GM21390 (cell line): ENCODE measurements at regions not wholly inside any gene's neighbourhood (a gene's known extent, or its start where the extent isn't known, plus 50 kb on each side); places are given as distances from the start of the nearest gene placed in this dataset.

Experiments
- ATAC-seq: cut with Tn5 transposase; IDR thresholded peaks from one replicate; pipeline ENCODE4 v1.9.1; 2021; ENCODE audit not compliant: unreplicated experiment

DNA sequence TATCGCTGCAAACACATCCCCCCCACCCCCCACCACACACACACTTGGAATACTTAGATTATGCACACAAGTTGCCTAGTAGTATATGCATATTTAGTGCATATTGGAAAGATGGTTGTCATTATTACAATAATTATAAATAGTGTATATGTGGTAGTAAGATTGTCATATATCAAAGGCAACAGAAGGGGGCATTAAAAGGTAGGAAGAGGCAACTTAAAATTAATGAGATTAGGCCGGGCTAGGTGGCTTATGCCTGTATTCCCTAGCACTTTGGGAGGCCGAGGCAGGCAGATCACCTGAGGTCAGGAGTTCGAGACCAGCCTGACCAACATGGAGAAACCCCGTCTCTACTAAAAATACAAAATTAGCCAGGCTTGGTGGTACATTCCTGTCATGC lies 52.1 kb downstream of the GSC start:
- no peak for ATAC-seq

DNA sequence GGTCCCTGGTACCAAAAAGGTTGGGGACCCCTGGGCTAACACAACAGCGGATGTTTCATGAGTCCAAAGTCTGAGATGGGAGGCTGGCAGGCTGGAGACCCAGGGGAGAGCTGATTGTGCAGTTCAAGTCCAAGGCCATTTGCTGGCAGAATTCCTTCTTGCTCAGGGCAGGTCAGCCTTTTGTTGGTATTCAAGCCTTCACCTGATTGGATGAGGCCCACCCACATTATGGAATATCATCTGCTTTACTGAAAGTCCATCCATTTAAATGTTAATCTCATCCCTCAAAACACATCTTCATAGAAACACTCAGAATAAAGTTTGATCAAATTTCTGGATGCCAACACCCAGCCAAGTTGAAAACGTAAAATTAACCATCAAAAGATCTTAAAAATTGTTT lies 52.9 kb downstream of the GSC start:
- no peak for ATAC-seq

DNA sequence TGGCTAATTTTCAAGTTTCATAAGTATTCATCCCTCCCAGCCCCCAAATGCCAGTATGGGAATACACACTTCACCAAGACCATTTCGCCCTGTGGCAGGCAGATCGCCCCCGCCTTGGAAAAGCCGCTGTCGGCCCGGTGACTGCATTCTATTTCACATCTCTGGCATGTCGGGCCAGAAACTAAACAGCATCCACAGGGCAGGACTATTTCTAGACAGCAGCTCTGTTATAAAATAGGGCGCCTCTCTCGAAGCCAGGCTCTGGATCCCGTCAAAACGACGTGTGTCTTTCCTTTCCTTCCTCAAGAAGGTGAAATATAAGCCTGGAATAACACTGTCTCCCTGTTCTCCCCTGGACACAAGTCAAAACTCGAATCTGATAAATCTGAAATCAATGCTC lies 56.8 kb downstream of the GSC start:
- no peak for ATAC-seq

DNA sequence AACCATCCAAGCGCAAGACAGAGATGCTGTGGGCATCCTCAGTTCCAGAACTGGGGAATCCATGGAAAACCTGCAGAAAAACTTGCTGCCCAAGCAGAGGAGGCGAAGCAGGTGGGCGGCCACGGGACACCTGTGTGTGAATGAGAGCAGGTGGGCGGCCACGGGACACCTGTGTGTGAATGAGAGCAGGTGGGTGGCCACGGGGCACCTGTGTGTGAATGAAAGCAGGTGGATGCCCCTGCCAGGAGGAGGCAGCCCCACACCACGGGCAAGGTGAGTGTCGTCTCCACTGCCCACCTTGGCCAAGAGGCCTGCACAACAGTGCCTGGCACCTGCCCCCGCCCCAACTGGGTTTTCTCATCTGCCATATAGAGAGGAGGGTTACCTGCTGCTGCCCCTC lies 59.2 kb downstream of the GSC start:
- no peak for ATAC-seq

DNA sequence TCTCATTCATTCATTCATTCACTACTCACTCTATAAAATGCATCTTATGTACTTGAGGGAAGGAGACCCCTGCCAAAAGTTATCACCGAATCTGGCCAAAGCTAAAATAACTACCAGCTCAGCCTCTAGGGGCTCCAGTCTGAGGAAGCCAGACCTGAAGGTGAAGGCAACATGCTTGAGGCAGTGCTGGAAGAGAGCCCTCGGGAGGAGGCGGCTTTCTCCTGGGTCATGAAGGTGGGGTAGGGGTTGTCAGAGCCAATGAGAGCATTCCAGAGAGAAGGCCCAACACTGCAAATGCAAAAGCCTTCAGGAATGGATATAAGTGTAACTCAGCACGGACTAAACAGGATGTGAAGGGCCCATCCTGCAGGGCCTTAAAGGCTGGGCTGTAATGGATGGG lies 62.4 kb downstream of the GSC start:
- no peak for ATAC-seq

DNA sequence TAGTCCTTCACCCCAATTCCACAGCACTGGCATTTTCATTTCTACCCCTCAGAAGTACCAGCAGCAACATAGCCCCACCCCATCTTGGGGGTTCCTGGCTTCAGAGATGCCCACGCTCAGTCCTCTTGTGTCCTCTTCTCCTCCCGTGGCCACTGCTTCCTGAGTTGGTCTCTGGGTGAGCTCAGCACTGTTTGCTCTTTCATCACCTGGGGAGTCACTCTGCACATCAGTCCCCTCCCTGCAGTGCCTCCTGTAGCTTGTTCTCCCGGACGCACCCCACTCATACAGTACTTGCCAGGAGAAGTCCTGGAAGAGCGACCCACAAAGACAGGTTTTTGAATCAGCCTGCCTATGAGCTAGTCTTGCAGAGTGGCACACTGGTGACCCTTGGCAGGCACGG lies 63.8 kb downstream of the GSC start:
- ATAC-seq, result no peak

DNA sequence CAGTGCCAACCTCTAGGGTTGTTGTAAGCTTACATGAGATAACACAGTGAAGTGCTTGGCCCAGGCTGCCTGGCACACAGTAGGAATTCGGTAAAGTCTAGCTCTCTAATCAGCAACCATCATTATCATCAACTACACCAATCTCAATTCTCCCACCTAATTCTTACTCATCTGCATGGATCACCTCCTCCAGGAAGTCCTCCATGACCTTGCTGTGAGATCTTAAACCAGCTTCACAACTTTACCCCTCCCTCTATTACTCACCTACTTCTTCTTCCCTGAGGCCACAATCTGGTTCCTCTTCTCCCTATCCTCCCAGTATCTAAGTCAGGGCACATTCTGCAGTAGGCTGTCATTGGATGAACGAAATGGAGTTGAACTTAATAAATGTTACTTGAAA lies 67.3 kb downstream of the GSC start:
- ATAC-seq, result no peak

DNA sequence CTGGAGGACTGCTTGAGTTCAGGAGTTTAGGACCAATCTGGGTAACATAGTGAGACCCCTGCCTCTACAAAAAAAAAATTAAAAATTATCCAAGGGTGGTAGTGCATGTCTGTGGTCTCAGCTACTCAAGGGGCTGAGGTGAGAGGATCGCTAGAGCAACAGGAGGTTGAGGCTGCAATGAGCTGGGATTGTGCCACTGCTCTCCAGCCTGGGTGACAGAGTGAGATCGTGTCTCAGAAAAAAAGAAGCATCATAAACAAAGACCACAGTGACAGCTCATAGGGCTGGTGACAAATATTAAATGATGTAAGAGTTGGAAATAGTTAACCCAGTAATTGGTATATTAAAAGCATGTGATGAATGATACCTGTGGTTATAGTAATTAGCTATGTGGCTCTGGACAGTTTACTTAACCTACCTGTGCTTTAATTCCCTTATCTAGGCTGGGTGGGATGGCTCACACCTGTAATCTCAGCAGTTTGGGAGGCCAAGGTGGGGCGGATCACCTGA lies 68.0 kb downstream of the GSC start:
- no peak for ATAC-seq

DNA sequence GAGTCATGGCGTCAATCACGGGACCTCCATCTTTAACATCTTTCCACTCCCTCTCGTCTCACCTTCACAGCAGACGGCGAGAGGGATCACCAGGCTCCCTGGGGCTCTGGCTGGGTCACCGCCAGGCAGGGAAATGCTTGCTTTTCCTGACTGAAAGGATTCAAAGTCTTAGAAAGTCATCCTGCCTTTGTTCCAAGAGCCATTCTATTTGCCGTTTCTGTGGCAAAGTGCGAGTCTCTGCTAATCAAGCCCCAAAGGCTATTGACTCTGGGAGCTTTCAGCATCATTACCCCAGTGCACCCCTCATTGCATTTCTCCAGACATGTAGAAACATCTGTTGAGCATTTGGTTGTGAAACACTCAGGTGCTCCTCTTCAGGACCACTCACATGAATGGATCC lies 69.6 kb downstream of the GSC start:
- ATAC-seq, result no peak

DNA sequence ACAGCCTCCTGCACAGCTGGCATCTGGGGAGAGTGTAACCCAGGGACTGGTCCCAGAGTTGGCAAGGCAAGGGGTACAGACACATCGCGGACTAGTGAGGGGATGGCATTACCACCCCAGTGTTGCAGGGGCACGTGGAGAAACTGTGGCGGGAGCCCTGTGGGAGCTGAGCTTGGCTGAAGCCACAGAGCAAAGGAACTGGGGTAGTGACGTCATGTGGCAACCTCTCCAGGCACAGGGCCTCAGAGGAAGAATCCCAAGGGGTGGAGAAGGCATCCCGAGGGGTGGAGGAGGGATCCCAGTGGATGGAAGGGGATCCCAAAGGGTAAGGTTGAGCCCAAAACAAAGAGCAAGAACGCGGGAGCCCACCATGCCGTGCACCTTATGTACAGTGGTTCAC lies 70.1 kb downstream of the GSC start:
- ATAC-seq, result no peak

DNA sequence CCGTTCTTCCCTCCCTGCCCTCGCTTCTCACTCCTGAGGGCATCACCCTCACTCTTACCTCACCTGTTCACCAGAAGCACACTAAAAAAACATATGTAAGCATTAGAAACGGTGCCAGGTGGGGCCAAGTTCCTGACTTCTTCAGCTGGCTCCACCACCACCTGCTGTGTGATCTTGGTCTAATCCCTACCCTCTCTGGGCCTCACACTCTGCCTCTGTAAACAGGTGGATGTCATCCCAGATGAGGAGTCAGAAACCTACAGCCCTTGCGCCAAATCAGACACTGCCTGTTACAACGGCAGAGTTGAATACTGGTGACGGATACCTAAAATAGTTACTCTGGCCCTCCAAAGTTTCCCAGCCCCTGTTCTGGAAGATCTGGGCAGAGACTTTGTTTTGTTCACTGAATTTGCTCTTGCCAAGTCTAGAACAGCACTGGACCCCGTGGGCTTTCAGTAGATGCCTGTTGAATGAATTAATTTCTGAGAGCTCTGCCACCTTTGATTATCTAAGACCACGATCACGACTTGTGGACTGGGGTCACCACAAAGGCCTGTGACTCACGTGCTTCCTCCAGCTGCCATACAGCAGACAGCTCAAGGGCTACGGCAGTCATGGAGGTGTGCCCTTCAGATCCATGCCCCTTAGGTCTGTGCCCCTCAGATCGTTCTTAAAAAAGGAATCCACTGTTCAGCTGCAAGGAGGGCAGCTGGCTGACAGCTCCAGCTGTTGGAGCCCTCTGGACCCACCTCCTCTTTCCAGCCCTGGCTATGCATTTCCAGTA lies 71.9 kb downstream of the GSC start:
- ATAC-seq, result no peak

DNA sequence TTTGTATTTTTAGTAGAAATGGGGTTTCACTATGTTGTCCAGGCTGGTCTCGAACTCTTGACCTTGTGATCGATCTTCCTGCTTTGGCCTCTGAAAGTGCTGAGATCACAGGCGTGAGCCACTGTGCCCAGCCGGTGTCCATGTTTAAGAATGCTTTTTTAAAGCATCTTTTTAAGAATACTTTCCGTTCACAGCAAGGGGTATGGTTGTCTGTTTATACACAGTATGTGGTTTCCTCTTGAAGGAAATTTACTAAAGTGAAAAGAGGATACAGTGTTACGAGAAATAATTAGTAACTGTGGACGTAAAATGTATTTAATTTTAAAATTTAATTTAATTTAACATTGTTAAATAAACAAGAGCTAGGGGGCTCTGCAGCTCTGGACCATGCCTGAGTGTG lies 73.4 kb downstream of the GSC start:
- ATAC-seq, result no peak

DNA sequence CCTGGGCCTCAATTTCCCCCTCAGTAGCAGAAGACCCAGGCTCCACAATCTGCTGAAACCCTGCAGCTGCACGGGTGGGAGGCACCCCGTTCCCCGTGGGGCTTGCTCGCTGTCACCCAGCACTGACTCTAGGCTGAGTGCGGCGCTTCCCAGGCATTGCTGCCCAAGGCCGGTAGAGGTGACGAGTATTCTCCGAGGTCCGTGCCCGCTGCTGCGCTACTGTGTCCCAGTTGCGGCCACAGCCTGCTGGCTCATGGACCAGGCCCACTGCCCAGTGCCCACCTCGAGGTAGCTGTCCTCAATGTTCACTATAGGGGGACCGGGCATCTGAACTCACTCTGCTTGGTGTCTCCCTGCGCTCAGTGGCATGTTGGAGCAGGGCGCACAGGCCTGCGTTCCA lies 74.7 kb downstream of the GSC start:
- no peak for ATAC-seq

DNA sequence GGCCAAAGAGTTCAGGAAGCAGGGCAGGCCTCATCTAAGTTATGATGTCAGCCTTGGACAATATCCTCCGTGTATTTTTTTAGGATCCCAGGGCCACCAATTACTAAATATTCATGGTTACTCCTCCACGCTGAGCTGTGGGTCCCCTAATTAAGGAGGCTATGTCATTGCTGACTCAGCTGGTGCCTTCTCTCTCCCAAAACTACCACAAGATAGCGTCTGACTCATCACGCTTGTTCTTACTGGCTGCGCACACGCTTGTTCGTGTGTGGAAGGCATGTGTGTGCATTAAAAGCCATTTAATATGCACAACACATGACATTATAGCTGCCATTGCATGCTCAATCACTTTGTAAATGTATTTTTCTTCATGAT lies 78.3 kb downstream of the GSC start:
- ATAC-seq, result no peak

DNA sequence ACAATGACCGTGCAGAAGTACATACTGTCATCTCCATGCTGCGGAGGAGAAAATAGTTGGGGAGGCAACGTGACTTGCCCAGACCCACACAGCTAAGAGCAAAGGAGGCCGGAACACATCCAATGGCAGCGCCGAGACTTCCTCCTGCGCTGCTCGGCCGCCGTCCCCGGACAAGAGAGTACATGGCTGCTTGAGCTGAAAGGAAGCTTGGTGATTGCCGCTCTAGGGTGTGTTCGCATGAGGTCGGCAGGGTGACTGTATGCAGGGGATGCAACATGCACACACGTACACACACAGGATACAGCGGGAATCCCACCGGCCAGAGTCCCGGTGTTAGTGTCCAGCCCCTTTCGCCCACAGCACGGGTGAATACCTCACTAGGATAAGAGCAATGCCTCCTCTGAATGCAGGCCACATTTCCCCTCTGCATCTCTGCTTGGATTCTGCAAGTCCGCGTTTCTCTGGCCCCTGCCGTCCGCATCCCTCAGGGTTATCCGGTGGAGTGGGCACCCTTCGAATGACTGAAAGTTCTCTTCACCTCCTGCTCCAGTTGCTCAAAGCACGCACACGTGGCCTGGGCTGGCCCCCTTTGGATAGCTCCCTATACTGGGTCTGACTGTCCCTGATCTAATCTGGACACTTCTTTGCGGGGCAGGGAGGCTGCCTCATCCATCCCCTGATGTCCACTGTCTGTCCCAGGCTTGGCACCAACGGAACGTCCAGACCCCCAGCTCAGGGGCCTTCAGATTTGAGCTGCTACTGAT lies 78.8 kb downstream of the GSC start:
- ATAC-seq, result no peak

DNA sequence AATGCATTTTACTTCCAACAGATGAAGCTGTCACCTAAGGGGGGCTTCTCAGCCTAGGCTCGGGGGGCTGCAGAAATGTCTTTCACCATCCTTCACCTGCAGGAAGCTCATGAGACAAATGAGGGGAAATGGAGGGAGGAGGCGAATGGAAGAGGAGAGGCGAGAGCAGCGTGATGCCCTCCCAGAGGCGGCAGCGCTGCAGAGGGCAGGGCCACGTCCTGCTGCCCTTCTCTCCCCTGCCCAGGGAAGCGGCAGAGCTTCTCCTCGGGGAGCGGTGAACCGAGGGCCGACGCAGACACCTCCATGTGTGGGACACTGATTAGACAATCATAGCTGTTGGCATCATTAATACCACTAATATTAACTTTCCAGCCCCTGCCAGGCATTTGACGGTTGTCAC lies 78.3 kb downstream of the SERPINA3 start:
- ATAC-seq, result no peak

DNA sequence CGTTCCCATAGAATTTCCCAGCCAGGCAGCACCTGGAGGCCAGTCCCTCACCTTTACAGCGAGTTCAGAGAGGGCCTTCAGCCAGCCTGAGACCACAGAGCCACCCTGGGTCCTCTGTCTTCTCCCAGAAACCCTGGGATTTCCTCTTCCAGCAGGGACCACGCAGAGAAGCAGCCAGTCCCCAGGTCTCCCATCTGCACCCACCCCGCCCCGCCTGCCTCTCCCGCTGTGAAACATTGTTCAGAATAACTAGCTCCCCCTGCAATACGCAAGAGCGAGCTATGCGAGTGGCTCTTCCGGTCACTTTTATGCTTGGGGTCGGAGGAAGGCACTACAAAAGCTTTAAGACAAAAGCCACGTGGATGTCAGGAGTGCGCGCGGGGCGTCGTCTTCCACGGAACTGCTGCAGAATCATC lies 77.8 kb downstream of the SERPINA3 start:
- no peak for ATAC-seq

DNA sequence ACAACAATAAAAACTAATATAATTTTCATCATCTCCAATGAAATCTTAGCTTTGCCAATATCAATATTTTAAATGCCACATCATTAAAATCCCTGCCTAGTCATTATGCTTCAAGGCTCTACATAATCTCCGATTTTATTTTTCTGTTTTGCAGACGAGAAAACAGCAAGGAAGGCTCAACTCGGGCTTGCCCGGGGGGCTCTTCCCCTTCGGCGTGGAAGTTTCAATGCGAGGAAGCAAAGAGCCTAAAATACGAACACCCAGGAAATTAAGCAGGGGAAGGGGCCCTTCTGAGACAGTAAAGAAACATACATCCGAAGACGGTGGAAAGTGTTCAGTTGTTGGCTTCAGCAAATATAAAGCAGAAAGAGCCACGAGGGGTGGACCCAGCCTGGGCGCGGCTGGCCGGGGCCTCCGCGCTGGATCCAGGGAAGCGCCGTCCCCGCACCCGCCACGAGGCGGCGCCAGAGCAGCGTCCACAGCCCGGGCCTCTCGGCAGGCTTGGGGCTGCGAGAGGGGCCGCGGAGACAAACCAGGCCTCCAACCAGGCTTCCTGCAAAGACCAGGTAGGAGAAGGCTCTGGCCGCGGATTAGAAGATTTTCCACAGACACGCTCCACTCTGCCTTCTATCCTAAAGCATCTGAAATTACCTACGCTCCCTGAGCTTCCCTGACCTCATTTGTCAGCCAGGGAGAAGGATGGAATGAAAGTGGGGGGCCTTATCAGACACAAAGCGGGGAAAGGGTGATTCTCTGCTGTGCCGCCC lies 77.2 kb downstream of the SERPINA3 start:
- ATAC-seq, result peak; percentile 69

DNA sequence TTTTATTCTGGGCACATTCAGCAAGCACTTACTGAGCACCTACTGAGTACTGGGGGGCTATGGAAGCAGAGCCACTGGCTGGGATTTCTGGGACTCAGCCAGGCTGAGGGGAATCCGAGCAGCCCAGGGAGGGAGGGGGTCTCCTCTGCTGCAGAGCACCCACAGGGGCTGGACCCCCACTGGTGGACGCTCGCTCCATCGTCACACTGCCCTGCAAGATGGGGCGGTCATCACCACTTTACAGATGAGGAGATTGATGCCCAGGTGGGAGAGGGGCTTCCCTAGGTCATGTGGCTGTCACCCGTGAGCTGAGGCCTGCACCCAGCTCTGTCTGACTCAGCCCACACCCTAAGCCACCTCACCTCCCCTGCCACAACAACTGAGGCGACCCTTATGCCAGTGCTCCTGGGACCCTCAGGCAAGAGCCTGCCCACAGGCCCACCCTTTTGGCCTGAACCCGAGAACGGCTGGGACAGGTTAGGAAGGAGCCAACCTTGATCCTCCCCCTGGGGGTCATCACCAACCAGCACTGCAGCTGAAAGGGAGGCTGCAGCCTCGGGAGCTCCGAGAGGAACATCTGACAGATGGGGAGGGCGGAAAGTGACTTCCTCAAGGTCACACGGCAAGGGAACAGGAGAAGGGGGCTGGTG lies 74.4 kb downstream of the SERPINA3 start:
- no peak for ATAC-seq

DNA sequence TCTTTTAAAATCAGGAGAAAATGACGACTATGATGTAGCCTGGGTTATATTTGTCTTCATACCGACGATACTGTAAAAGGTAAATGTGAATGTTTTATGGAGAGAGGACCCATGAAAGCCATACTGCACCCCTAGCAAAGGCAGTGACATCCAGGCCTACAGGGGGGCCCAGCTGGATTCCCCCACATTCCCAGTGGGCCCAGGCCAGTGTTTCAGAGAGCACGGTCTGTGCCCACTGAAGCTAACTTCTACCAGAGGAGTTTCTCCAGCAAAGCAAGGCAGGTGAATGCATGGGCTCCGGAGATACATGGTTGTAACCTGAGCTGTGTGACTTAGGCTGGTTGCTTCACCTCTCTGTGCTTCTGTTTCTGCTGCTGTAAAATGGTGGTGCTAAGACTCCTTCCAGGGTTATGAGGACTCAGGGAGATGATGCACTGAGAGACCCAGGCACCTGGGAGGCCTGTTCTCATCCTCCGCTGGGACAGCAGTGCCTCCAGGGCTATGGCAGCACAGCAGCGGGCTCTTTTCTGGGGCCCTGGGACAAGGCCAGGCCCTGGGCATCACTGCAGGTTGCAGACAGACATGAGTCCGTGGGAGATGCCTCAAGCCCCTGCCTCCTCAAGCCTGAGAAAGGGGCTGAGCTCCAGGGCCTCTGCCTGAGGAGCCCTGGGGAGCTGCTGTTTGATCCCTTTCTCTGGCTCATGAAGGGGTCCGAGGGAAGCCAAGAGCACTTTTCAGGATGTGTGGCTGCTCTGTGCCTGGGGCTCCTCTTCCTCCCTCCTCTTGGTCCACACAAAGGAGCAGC lies 73.7 kb downstream of the SERPINA3 start:
- no peak for ATAC-seq
